H9 (cell line): ENCODE measurements at regions not wholly inside any gene's neighbourhood (a gene's known extent, or its start where the extent isn't known, plus 50 kb on each side); places are given as distances from the start of the nearest gene placed in this dataset.
A peak's percentile ranks its signal among the peaks of the same experiment; 100 is the strongest.

Experiments used
- DNase-seq: peaks from one replicate; pipeline ENCODE4 v3.0.0-alpha.2; 2017
- H2AFZ ChIP-seq: one replicate; pipeline ENCODE4 v1.6.1; 2013; ENCODE audit warnings: mild to moderate bottlenecking, low read length, control low read depth, moderate library complexity
- H2AK5ac ChIP-seq: 2 replicates; pipeline ENCODE4 v1.6.1; 2013; ENCODE audit warnings: low read length, control low read depth, mixed read lengths; ENCODE audit not compliant: insufficient read length
- H2BK120ac ChIP-seq: one replicate; pipeline ENCODE4 v1.6.1; 2013; ENCODE audit warnings: low read depth, mild to moderate bottlenecking, low read length, control low read depth, inconsistent platforms; ENCODE audit not compliant: poor library complexity, severe bottlenecking
- H2BK12ac ChIP-seq: 2 replicates; pipeline ENCODE4 v1.6.1; 2013; ENCODE audit warnings: low read length, control low read depth, mixed read lengths, low read depth; ENCODE audit not compliant: insufficient read length
- H2BK15ac ChIP-seq: 2 replicates; pipeline ENCODE4 v1.6.1; 2013; ENCODE audit warnings: low read depth, low read length, control low read depth
- H2BK20ac ChIP-seq: one replicate; pipeline ENCODE4 v1.6.1; 2013; ENCODE audit warnings: low read depth, mild to moderate bottlenecking, low read length, control low read depth, inconsistent platforms; ENCODE audit not compliant: poor library complexity, severe bottlenecking
- H2BK5ac ChIP-seq: 2 replicates; pipeline ENCODE4 v1.6.1; 2013; ENCODE audit warnings: low read length, control low read depth, mixed read lengths; ENCODE audit not compliant: insufficient read length
- H3K14ac ChIP-seq: 2 replicates; pipeline ENCODE4 v1.6.1; 2013; ENCODE audit warnings: low read length, control low read depth; ENCODE audit not compliant: insufficient read depth
- H3K18ac ChIP-seq: 2 replicates; pipeline ENCODE4 v1.6.1; 2013; ENCODE audit warnings: low read depth, mild to moderate bottlenecking, mixed read lengths, low read length, control low read depth; ENCODE audit not compliant: insufficient read length
- H3K23ac ChIP-seq: 2 replicates; pipeline ENCODE4 v1.6.1; 2013; ENCODE audit warnings: low read length, control low read depth, mixed read lengths, low read depth; ENCODE audit not compliant: insufficient read length
- H3K23me2 ChIP-seq: 2 replicates; pipeline ENCODE4 v1.6.1; 2013; ENCODE audit warnings: low read depth, mild to moderate bottlenecking, mixed read lengths, low read length, control low read depth; ENCODE audit not compliant: insufficient read length, poor library complexity, severe bottlenecking
- H3K27ac ChIP-seq: 2 replicates; pipeline ENCODE4 v1.5.1; 2013; ENCODE audit warnings: low read length, control low read depth, mixed read lengths, low read depth; ENCODE audit not compliant: insufficient read length
- H3K27me3 ChIP-seq: 2 replicates; pipeline ENCODE4 v1.6.1; 2013; ENCODE audit warnings: low read length, control low read depth, inconsistent platforms; ENCODE audit not compliant: insufficient read depth
- H3K4ac ChIP-seq: 2 replicates; pipeline ENCODE4 v1.6.1; 2013; ENCODE audit warnings: low read depth, mild to moderate bottlenecking, control low read depth, inconsistent platforms, low read length, moderate library complexity
- H3K4me1 ChIP-seq: 2 replicates; pipeline ENCODE4 v1.6.1; 2013; ENCODE audit warnings: low read length, control low read depth, inconsistent platforms; ENCODE audit not compliant: insufficient read depth
- H3K4me2 ChIP-seq: 2 replicates; pipeline ENCODE4 v1.6.1; 2013; ENCODE audit warnings: low read length, control low read depth, mixed read lengths; ENCODE audit not compliant: insufficient read length, insufficient read depth
- H3K56ac ChIP-seq: 2 replicates; pipeline ENCODE4 v1.6.1; 2013; ENCODE audit warnings: low read depth, mild to moderate bottlenecking, mixed read lengths, low read length, control low read depth; ENCODE audit not compliant: insufficient read length
- H3K79me1 ChIP-seq: 2 replicates; pipeline ENCODE4 v1.6.1; 2013; ENCODE audit warnings: low read depth, mild to moderate bottlenecking, moderate library complexity, low read length, control low read depth, inconsistent platforms; ENCODE audit not compliant: insufficient read depth, poor library complexity, severe bottlenecking
- H3K79me2 ChIP-seq: 2 replicates; pipeline ENCODE4 v1.6.1; 2013; ENCODE audit warnings: low read length, control low read depth, inconsistent platforms; ENCODE audit not compliant: insufficient read depth
- H3K9ac ChIP-seq: 2 replicates; pipeline ENCODE4 v1.6.1; 2013; ENCODE audit warnings: low read length, control low read depth, mixed read lengths; ENCODE audit not compliant: insufficient read length; ENCODE audit errors: extremely low read depth
- H3K9me3 ChIP-seq: one replicate; pipeline ENCODE4 v1.6.1; 2013; ENCODE audit warnings: low read depth, low read length, inconsistent platforms; ENCODE audit not compliant: control insufficient read depth
- H3T11ph ChIP-seq: one replicate; pipeline ENCODE4 v1.6.1; 2013; ENCODE audit warnings: mild to moderate bottlenecking, low read length, control low read depth, inconsistent platforms
- H4K20me1 ChIP-seq: one replicate; pipeline ENCODE4 v1.6.1; 2013; ENCODE audit not compliant: control insufficient read depth, insufficient read length, insufficient read depth
- H4K5ac ChIP-seq: 2 replicates; pipeline ENCODE4 v1.6.1; 2013; ENCODE audit warnings: low read depth, mild to moderate bottlenecking, mixed read lengths, low read length, control low read depth; ENCODE audit not compliant: insufficient read length
- H4K8ac ChIP-seq: replicated peaks from 2 replicates; pipeline ENCODE4 v1.6.1; 2013; ENCODE audit warnings: low read length, control low read depth, mixed read lengths, low read depth; ENCODE audit not compliant: insufficient read length
- H4K91ac ChIP-seq: 2 replicates; pipeline ENCODE4 v1.6.1; 2013; ENCODE audit warnings: low read depth, mild to moderate bottlenecking, moderate library complexity, mixed read lengths, low read length, control low read depth; ENCODE audit not compliant: insufficient read length
- H3K27ac Mint-ChIP-seq, 3 experiments: 2 replicates in 2 of 3; 3 replicates in 1 of 3; pipeline ENCODE4 v1.8.0; 2020 to 2021; ENCODE audit warnings: mixed read lengths in 3 of 3, mild to moderate bottlenecking in 1 of 3, moderate library complexity in 1 of 3
- H3K27me3 Mint-ChIP-seq: 2 replicates; pipeline ENCODE4 v1.8.0; 2021; ENCODE audit warnings: low read depth, mild to moderate bottlenecking, moderate library complexity, mixed read lengths
- H3K36me3 Mint-ChIP-seq, 3 experiments: 2 replicates in 2 of 3; 3 replicates in 1 of 3; pipeline ENCODE4 v1.8.0; 2020 to 2021; ENCODE audit warnings: low read depth in 3 of 3, mixed read lengths in 3 of 3; ENCODE audit not compliant: insufficient read depth in 1 of 3
- H3K4me1 Mint-ChIP-seq, 2 experiments: 2 replicates each; pipeline ENCODE4 v1.8.0; 2020; ENCODE audit warnings: mixed read lengths in 2 of 2
- H3K4me3 Mint-ChIP-seq, 2 experiments: 2 replicates in 1 of 2; 3 replicates in 1 of 2; pipeline ENCODE4 v1.8.0; 2020 to 2021; ENCODE audit warnings: mild to moderate bottlenecking in 2 of 2, mixed read lengths in 2 of 2, moderate library complexity in 1 of 2
- H3K9me3 Mint-ChIP-seq, 2 experiments: 2 replicates in 1 of 2; 3 replicates in 1 of 2; pipeline ENCODE4 v1.8.0; 2020; ENCODE audit warnings: mild to moderate bottlenecking in 2 of 2, mixed read lengths in 2 of 2, moderate library complexity in 1 of 2
- CTCF ChIP-seq: fragments of 200-600 bp; sonication (generic); conservative IDR thresholded peaks from 3 replicates; pipeline ENCODE4 v1.8.0; 2021; ENCODE audit warnings: antibody characterized with exemption, mild to moderate bottlenecking
- WGBS: extraction: QIAGEN DNeasy Blood & Tissue Kit; methylation state at CpG from one replicate; pipeline ENCODE4 v1.1.7; 2013; ENCODE audit warnings: missing lambda C conversion rate, low lambda C conversion rate, mixed read lengths; ENCODE audit not compliant: insufficient read length; ENCODE audit errors: extremely low coverage; 5-methylcytosine and 5-hydroxymethylcytosine counted together

DNA sequence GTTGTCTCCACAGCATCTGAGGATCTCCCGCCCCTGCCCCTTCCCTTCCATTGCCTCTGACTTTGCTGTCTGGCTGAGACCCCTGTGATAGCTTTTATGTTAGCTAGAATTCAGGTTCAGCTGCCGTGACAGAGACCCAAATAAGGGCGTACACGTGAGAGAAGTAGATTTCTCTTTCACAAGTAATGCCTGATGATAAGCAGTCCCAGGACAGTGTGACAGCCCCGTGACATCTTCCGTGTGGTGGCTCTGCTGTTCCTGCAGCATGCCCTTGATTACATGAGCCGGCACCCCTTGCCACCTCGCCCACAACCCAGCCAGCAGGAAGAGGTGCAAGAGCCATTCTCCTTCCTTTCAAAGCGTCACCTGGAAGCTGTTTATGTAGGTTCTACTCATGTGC is 130.9 kb upstream of the PODXL start:
- H3K4ac ChIP-seq = no peak overlapping the region
- peaks cover 11 to 15% of the 10 kb centered on the region in 2 experiments for H3K4me1 Mint-ChIP-seq
- H3K23ac ChIP-seq = no peak overlapping the region
- H3K23me2 ChIP-seq = peaks cover 2% of the 10 kb centered on the region
- no peaks in the 10 kb centered on the region for H3K9me3 ChIP-seq
- no peak overlapping the region for H4K91ac ChIP-seq
- no peak overlapping the region for H2BK12ac ChIP-seq
- no CpG with 5 or more reads among the region's 9 CpGs for WGBS
- no peaks in the 10 kb centered on the region; a peak in 1 of 7 replicates for H3K36me3 Mint-ChIP-seq
- H2BK5ac ChIP-seq = no peak overlapping the region
- no peaks in the 10 kb centered on the region for H3K4me1 ChIP-seq
- H3K79me1 ChIP-seq = no peaks in the 10 kb centered on the region
- 0 out of 7 replicates have a peak overlapping the region, but pooled peaks of 1 of the 3 experiments have one; percentile 10 for H3K27ac Mint-ChIP-seq
- no peak overlapping the region for H3K56ac ChIP-seq
- H4K20me1 ChIP-seq = peaks cover 2% of the 10 kb centered on the region
- no peak overlapping the region for H2AFZ ChIP-seq
- H3K9ac ChIP-seq = no peak overlapping the region
- no peaks in the 10 kb centered on the region for H3K27me3 ChIP-seq
- DNase-seq = no peak
- H3K27ac ChIP-seq = no peak overlapping the region
- H2AK5ac ChIP-seq = no peak overlapping the region
- no peak overlapping the region; the same call in 1 of the 2 replicates for H3K14ac ChIP-seq
- H2BK120ac ChIP-seq = no peak overlapping the region
- no peak overlapping the region for H2BK20ac ChIP-seq
- H3K79me2 ChIP-seq = no peaks in the 10 kb centered on the region
- no peak overlapping the region for H3K4me3 Mint-ChIP-seq
- no peak overlapping the region for H3T11ph ChIP-seq
- H4K5ac ChIP-seq = no peak overlapping the region
- H3K4me2 ChIP-seq = no peak overlapping the region
- H3K9me3 Mint-ChIP-seq = no peaks in the 10 kb centered on the region; a peak in 1 of 5 replicates
- no peak overlapping the region for H3K18ac ChIP-seq
- no peak for TF ChIP-seq CTCF
- H3K27me3 Mint-ChIP-seq = peaks cover 23% of the 10 kb centered on the region
- no peak overlapping the region for H2BK15ac ChIP-seq
- H4K8ac ChIP-seq = no peak overlapping the region
